ENCODE measurements at regions not wholly inside any gene's neighbourhood (a gene's known extent, or its start where the extent isn't known, plus 50 kb on each side); places are given as distances from the start of the nearest gene placed in this dataset.

- Histone ChIP-seq H2AFZ (ENCODE audit: low read length) (no peak overlapping the region), H3F3A (ENCODE audit: low read depth) (peaks cover 3% of the 10 kb centered on the region; the same call in 1 of the 2 replicates), H3K79me2 (ENCODE audit: insufficient read depth, low read length) (no peaks in the 10 kb centered on the region; the same call in 1 of the 2 replicates), H3K27me3 (ENCODE audit: insufficient read depth, low read length, poor library complexity, severe bottlenecking) (no peaks in the 10 kb centered on the region), H3K9ac (ENCODE audit: low read depth, low read length, poor library complexity, severe bottlenecking) (no peak overlapping the region), H4K20me1 (ENCODE audit: insufficient read depth, low read length, poor library complexity, severe bottlenecking) (peaks cover 7% of the 10 kb centered on the region), H3K9me2 (replicated peaks; ENCODE audit: low read depth, low read length) (no peaks in the 10 kb centered on the region), H3K9me3 (ENCODE audit: insufficient read depth, low read depth, low read length) (no peaks in the 10 kb centered on the region; the same call in 1 of the 2 replicates), H3K4me2 (ENCODE audit: low read depth, low read length, poor library complexity, severe bottlenecking) (no peak overlapping the region), H3K36me3 (ENCODE audit: insufficient read depth, low read length) (no peaks in the 10 kb centered on the region; the same call in 1 of the 2 replicates), H3K4me3 (ENCODE audit: low read length, poor library complexity, severe bottlenecking) (no peak overlapping the region), H3K4me1 (ENCODE audit: insufficient read depth, low read length, poor library complexity, severe bottlenecking) (peaks cover 31% of the 10 kb centered on the region)
- TF ChIP-seq EZH2phosphoT487 (IDR thresholded peaks at IDR 0.05; ENCODE audit: borderline replicate concordance) (no peak), CTCF (conservative IDR thresholded peaks at IDR 0.05; ENCODE audit: low read length) (no peak)
Measured at GRCh38 chr6:56714273-56714672, 71.6 kb upstream of the DST start.

GRCh38 chr6:56713254-56713672 lies 70.6 kb upstream of the DST start:
- Histone ChIP-seq H3K4me2 (ENCODE audit: low read depth, low read length, poor library complexity, severe bottlenecking) (no peak overlapping the region), H3K27me3 (ENCODE audit: insufficient read depth, low read length, poor library complexity, severe bottlenecking) (no peaks in the 10 kb centered on the region), H3K36me3 (ENCODE audit: insufficient read depth, low read length) (no peaks in the 10 kb centered on the region; the same call in 1 of the 2 replicates), H3K4me3 (ENCODE audit: low read length, poor library complexity, severe bottlenecking) (no peak overlapping the region), H3K4me1 (ENCODE audit: insufficient read depth, low read length, poor library complexity, severe bottlenecking) (peaks cover 22% of the 10 kb centered on the region), H2AFZ (ENCODE audit: low read length) (no peak overlapping the region), H3K9ac (ENCODE audit: low read depth, low read length, poor library complexity, severe bottlenecking) (no peak overlapping the region), H3K79me2 (ENCODE audit: insufficient read depth, low read length) (no peaks in the 10 kb centered on the region; the same call in 1 of the 2 replicates), H3K9me2 (replicated peaks; ENCODE audit: low read depth, low read length) (no peaks in the 10 kb centered on the region), H3K9me3 (ENCODE audit: insufficient read depth, low read depth, low read length) (no peaks in the 10 kb centered on the region), H3F3A (ENCODE audit: low read depth) (no peaks in the 10 kb centered on the region), H4K20me1 (ENCODE audit: insufficient read depth, low read length, poor library complexity, severe bottlenecking) (peaks cover 4% of the 10 kb centered on the region)
- TF ChIP-seq CTCF (conservative IDR thresholded peaks at IDR 0.05; ENCODE audit: low read length) (no peak), EZH2phosphoT487 (IDR thresholded peaks at IDR 0.05; ENCODE audit: borderline replicate concordance) (no peak)

DNA sequence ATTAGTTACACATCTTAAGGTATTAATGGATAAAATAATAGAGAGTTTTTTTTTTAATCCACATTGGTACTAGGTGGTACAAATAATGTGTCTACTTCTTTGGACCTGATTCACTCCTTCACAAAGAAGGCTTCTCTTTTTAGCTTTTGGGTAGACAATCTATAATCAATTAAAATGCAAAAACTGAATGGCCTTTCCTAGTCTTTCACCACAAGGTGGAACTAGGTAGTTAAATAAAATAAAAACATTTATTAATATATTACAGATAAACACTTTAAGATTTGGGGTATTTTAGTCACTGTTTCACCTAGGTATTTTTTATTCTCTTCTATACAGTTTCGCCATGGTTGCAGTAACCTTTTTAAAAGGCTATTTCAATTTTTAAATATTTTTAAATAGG lies 68.3 kb upstream of the DST start:
- H3F3A ChIP-seq (ENCODE audit: low read depth), result no peaks in the 10 kb centered on the region
- H3K27me3 ChIP-seq (ENCODE audit: insufficient read depth, low read length, poor library complexity, severe bottlenecking), result no peaks in the 10 kb centered on the region
- no peak overlapping the region for H3K4me2 ChIP-seq (ENCODE audit: low read depth, low read length, poor library complexity, severe bottlenecking)
- H3K79me2 ChIP-seq (ENCODE audit: insufficient read depth, low read length), result no peaks in the 10 kb centered on the region
- H3K4me3 ChIP-seq (ENCODE audit: low read length, poor library complexity, severe bottlenecking), result no peak overlapping the region
- TF ChIP-seq EZH2phosphoT487 (IDR thresholded peaks at IDR 0.05; ENCODE audit: borderline replicate concordance) (no peak), CTCF (conservative IDR thresholded peaks at IDR 0.05; ENCODE audit: low read length) (no peak; the same call in 1 of the 2 replicates)
- H3K36me3 ChIP-seq (ENCODE audit: insufficient read depth, low read length), result no peaks in the 10 kb centered on the region
- no peaks in the 10 kb centered on the region for H3K9me2 ChIP-seq (replicated peaks; ENCODE audit: low read depth, low read length)
- H3K9me3 ChIP-seq (ENCODE audit: insufficient read depth, low read depth, low read length), result no peaks in the 10 kb centered on the region
- no peak overlapping the region for H2AFZ ChIP-seq (ENCODE audit: low read length)
- no peak overlapping the region for H3K9ac ChIP-seq (ENCODE audit: low read depth, low read length, poor library complexity, severe bottlenecking)
- peaks cover 1% of the 10 kb centered on the region for H4K20me1 ChIP-seq (ENCODE audit: insufficient read depth, low read length, poor library complexity, severe bottlenecking)
- H3K4me1 ChIP-seq (ENCODE audit: insufficient read depth, low read length, poor library complexity, severe bottlenecking), result peaks cover 15% of the 10 kb centered on the region
